AG08396 (cell line): ENCODE measurements at regions not wholly inside any gene's neighbourhood (a gene's known extent, or its start where the extent isn't known, plus 50 kb on each side); places are given as distances from the start of the nearest gene placed in this dataset.

ENCODE experiments used
- DNase-seq: peaks from one replicate; pipeline ENCODE4 v3.0.0; 2012; ENCODE audit warnings: low spot score, mixed read lengths

DNA sequence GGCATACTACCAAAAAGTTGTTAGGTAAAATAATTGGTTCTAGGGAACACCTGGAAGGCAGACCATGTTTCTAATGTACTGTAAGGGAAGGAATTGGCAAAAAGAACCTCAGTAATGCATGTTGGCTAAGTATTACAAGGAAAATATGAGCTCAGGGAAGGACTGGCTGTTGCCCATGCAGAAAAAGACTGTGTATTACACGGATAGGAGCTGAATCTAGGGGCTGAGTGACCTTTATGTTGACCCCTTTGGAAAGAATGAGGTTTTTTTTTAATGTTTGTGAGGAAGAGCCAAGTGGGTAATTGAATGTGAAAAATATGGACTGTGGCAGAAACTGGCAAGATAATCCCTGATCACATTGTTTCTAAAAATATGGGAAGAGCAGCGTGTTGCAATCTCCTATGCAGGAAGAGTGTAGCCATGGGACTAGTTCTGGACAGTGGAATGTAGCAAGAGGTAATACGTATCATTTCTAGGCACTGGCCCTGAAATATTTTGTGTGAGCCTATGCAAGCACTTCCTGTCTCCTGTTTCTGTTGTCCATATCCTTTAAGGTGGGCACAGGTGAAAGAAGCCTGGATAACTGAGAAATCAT is 95.1 kb upstream of the CNTNAP4 start:
- DNase-seq = no peak

DNA sequence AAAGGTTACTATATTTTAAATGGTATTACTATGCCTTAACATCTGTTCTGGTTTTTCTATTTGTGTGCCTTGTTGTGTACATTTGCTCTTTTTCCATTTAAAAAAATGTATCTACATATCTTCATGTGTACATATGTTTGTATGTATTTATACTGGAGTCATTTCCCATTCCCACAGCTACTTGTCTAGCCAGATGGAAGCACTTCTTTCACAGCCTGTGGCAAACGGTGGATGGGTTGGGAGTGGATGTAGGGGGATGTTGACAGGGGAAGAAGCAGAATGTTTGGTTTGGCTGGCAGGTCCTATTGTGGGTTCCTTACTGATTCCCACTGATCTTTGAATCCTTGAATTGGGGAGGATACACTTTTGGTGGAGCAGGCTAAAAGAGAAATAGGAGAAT is 93.6 kb upstream of the CNTNAP4 start:
- DNase-seq = no peak

DNA sequence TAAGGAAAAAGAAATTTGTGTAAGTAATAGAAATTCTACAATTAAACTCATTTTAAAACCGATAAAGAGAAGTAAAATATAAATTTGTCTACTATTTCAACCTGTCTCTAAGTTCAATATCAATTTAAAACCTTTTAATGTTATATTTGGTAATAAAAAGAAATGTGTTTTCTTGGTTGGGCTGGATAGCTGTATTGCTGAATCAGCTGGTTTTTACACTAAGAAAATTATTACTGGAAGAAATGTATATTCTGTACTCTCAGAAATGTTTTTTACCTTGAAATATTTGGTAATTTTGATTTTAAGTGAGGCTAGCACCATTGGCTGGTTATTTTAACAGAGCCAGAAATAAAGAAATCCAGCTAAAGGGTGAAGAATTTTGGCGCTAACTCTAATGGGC is 87.1 kb upstream of the CNTNAP4 start:
- no peak for DNase-seq

DNA sequence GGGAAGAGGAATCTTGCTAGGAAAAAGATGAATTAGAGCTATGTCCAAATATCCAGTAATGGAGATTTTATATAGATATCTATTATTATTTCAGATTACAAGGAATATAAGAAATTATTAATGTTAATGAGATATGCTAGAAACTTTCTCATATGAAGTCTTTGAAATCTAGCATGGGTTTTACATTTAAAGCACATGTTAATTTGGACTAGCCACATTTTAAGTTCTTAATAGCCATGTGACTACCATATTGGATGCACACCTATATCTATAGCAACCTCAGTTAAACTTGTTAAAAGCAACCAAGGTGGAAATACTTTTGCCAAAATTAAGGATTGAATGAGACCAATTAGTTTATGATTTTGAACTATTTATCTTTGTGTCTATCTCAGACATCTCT is 86.7 kb upstream of the CNTNAP4 start:
- DNase-seq = no peak

DNA sequence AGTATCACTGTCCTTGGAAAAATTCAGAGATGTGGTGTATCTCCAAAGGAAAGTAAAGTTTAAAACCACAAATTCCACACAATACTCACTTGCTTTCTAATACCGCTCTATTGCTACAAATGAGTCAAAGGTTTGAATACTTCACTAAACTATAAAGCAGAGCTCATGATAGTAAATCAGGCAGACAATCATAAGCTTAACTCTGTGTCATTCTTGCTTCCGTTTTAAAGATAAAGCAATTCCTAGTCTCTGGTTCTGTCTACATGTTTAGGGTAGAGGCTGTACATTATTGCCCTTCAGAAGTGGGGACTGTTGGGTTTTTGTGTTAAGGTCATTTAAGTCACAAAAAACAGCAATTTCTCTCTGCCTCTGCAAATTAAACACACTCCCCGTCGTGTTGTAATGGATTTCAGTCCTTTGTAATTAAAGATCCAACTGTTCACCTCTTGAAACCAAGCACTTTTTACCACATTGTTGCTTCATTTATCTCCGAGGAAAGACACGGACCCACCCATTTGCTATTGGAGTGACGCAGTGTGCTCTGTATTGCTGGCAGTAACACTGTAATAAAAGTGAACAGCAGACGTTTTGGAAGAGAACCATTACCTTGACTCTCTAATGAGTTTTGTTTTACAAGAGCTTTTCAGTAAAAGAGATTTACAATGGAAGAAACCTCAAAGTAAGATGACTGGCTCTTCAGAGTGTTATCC is 83.1 kb upstream of the CNTNAP4 start:
- no peak for DNase-seq

DNA sequence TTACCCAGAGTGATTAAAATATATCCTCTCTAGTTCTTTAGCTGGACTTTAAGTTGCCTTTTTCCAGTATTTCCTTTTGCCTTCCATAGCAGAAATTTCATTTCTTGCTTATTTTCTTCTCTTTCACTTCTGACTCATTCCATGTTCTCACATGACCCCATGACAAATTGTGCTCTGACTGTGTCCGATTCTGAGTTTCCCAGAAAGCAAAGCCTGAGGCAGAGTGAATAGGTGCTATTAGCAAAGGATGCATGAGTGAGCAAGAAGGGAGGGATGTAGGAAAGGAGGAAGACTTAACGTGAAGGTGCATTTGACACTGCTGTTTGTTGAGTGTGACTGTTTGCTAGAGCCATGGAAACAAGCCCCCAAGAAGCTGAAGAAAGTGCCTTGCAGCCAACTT is 82.6 kb upstream of the CNTNAP4 start:
- no peak for DNase-seq

DNA sequence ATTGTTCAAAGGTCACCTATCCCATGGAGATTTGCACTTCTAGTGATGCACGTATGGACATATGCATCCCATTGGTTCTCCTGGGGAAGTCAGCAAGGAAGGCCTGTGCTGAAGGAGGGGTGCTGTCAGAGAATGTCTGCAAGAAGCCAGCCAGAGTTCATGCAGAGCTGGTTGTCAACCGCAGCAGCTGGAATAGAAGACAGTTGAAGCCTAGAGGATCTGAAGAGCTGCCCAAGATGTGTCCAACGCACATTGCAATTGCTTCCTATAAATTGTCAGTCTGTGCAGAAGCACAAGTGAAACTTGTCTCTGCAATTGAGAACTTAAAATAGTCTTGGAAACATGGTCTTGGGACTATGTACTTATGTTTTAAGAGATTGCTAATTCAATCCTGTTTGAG is 82.1 kb upstream of the CNTNAP4 start:
- DNase-seq = no peak

DNA sequence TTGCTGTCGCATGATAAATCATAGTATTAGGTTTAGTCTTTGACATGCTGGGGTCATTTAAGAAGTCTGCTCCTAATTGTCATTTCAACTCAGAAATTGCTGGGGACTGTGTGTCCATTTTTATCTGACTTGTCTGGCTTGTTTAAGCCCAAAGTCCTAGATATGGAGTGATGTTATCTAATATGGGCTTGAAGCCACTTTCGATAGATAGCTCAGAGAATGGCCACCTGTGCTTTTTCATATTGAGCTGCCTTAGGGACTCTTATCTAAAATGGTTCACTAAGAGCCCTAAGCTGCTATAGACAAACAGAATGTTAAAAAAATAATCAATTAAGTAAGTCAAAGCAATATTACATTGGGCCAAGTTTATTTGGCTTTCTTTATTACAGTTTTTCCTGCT is 81.6 kb upstream of the CNTNAP4 start:
- DNase-seq = no peak

DNA sequence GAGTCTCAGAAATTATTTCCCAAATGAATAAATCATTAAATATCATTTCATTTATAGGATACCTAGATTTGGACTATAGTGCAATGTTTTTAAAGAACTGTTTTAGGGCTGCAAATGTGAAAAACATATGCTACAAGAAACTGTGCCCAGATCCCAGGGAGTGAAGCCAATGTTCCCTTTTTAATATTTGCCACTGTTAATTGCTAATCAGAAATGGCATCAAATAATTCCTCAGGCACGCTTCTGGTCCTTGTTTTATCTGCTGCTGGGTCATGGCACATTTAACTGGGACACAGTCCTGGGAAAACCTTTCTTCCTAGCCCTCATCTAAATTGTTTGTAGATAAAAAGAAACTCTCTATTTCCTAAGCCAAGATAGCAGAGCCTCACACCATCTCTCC is 79.3 kb upstream of the CNTNAP4 start:
- no peak for DNase-seq

DNA sequence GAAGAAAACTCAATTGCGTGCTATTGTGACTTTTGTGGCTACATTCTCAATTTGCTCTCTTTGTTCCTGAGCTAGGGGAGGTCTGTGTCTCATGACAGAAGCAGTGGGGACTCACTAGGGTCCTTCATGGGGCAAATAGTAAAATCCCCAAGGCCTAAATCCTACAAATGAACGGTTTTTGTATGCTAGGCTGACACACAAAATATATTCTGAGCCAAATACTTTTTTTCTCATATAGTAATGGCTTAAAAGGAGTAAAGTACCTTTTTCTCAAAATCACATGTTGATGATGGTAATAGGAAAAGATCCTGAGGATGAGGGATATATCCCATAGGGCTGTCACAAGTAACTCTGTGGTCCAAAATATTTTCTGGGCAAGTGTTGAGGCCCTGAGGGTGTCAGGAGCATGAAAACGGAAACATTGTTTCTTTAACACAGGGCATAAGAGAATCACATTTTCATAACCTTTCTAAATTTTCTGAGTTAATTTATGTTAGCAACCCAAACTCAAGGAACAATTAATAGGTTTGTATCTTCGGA is 77.5 kb upstream of the CNTNAP4 start:
- DNase-seq = no peak

DNA sequence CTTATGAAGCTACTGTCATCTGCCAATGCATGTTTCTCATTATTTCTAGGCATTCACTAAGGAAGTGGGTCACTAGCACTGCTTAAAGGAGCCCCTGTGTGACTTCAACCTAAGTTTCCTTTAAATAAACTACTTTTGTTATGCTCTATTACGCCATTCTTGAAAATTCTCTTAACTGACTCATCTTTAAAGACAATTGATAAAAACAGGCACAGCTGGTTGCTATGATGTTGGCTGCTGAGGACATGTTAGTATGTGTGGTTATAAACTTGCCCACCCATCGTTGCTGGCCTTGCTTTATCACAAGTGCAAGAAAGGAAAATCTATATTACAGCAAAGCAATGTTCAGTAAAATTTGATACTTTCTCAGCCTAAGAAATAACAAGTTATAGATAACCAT is 75.8 kb upstream of the CNTNAP4 start:
- no peak for DNase-seq

DNA sequence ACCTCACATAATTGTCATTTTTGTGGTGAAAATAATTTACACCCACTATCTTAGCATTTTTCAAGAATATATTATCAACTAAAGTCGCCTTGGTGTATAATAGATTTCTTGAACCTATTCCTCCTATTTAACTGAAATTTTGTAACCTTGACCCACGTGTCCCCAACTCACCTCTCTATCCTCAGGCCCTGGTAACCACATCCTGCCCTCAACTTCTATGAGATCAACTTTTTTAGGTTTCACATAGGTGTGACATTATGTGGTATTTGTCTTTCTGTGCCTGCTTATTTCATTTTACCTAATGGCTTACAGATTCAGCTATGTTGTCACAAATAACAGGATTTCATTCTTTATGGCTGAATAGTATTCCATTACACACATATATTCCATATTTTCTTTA is 73.0 kb upstream of the CNTNAP4 start:
- DNase-seq = no peak

DNA sequence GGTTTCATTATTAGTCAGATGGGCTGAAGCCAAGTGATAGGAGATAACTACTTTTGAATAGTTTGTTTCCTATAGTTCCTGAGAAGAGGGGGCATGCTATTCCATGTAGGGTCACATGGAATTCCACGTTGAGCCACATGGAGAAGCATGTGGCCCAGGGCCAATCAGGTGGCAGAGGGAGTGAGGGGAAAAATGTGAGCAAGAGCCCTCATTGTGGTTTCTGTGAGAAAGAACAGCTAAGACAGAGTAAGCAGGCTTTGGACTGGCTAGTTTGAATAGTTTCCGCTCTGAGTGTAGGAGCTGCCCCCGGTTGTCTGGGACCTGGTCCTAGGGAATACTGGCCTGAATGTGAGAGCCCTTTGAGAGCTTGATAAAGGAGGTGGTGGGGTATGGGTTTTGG is 69.9 kb upstream of the CNTNAP4 start:
- DNase-seq = no peak

DNA sequence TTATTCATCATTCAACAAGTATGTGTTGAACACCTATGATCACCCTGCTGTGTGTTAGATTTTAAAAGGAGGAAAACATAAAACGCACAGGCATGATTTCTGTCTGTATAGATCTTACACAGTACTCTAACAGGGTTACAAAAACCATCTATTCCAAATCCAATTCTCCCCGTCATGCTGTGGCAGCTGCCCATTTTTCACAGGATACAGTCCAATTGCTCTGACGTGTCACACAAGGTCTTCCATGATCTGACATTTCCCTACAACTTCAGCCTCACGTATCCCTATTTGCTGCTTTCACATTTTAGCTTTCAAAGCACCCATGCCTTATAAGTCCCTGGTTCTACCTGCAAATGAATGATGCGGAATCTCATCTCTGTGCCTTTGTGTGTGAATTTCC is 67.0 kb upstream of the CNTNAP4 start:
- DNase-seq = no peak

DNA sequence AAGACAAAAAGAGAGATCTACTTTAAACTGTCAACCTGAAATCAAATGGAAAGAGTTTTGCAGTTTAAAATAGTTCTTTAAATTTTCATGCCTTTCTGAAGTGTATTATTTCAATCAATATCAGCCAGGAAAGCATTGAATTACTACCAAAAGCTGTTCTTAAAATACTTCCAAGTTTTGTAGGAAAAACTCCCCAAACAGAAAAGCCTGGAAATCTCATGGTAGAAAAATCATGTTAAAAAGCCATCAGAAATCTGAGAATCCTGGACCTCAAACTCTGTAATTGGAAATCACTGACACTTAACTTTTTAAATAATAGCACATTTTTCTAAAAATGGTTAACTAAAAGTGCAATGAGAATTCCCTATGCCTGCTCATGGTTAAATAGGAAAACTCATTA is 63.3 kb upstream of the CNTNAP4 start:
- DNase-seq = no peak

DNA sequence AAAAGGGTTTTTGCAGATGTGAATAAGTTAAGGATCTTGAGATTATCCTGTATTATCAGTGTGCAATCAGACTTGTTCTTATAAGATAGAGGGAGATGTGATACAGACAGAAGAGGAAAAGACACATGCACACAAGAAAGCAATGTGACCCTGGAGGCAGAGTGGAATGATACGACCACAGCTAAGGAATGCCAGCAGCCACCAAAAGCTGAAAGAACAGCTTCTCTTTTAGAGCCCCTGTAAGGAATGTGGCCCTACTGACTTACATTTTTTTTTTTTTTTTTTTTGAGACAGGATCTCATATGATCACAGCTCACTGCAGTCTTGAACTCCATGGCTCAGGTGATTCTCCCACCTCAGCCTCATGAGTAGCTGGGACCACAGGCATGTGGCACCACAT is 62.3 kb upstream of the CNTNAP4 start:
- no peak for DNase-seq

DNA sequence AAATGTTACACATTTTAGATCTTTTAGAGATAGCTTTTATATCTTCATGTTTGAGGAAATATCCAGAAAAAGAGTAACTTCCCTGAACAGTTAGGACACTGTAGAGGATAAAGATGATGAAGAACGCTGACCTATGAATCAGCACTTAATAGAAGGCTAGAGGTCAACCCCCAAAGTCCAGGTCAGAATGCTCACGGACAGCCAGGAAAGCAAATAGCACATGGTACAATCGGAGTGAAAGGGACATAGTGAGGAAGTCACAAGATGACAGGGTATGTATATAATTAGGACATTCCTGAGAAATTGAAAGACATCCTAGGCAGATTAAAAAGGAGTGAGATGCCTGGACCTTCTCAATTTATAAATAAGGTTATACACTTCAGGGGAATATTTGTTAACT is 55.1 kb upstream of the CNTNAP4 start:
- DNase-seq = no peak

DNA sequence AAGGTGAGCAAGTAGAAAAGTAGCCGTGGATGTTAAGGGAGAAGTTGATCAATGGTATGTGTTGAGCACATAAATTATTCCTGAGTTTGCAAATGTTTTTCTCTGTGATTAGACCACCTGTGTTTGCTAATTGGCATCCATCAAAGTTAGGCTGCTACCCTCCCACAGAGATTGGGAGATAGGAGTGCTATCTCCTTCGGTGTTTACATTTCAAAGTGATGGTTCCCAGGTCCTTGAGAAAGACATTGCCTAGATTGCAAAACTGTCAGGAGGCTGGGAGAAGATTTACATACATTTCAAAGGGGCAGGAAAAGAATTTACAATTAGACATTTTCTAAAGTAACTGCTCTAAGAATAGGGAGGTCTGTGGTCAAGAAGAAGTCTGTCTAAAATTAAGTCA is 54.3 kb upstream of the CNTNAP4 start:
- no peak for DNase-seq

DNA sequence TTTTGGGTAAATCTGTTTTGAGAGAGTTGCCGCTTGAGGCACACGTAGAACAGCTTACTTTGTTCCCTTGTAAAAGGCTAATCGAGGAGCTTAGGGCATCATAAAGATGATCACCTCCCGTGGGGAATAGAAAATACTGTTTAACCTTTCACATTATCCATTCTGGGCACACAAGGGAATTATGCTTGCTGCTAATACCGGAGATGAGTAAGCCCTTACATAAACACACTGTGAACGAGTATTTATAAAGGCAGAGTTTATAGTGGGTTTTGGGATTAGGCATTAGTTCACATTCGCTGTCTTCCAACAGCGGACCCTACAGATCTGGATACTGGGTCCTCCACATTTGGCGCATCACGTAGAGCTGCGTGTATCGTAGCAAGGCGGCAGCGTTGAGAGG is 51.2 kb upstream of the CNTNAP4 start:
- no peak for DNase-seq

DNA sequence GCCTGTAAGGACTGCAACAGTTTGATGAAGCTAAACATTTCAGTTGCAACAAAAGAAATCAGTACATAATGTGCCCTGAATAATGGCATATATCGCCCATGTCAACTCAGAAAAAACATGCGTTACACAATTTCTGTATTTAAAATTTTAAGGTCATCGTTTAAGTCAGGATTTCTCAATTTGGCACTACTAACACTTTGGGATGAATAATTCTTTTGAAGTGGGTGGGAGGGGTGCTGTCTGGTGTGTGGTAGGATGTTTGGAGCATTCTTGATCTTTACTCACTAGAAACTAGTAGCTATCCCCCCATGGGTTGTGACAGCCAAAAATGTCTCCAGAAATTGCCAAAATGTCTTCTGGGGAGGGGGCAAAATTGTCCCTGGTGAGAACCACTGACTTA is 50.7 kb upstream of the CNTNAP4 start:
- no peak for DNase-seq
